GM18873 (cell line): ENCODE measurements at regions not wholly inside any gene's neighbourhood (a gene's known extent, or its start where the extent isn't known, plus 50 kb on each side); places are given as distances from the start of the nearest gene placed in this dataset.

ENCODE experiments used
- ATAC-seq: cut with Tn5 transposase; IDR thresholded peaks from one replicate; pipeline ENCODE4 v1.9.1; 2021; ENCODE audit warnings: mild to moderate bottlenecking, moderate library complexity, moderate number of reproducible peaks; ENCODE audit not compliant: unreplicated experiment, low FRiP score

DNA sequence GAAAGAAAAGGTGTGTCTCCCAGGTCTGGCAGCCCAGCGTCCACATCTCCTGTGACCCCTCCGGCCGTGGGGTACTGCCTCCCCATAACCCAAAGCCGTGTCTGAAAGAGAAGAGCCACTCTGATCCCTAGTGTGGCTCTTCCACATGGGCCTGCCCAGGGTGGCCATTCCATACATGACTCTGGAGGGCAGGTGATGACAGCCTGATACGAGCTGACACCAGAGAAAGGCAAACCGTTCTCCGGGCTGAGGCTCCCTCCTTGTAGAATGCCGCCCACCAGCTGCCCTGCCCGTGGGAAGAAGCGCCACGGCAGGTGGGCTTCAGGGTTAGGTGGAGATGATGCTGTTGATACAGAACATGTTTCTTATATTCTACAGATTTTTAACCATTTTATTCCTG is 451.6 kb upstream of the SALL3 start:
- ATAC-seq, result no peak

- no peak for ATAC-seq
Observed at GRCh38 chr18:78528411-78529258, 451.0 kb upstream of the SALL3 start.

DNA sequence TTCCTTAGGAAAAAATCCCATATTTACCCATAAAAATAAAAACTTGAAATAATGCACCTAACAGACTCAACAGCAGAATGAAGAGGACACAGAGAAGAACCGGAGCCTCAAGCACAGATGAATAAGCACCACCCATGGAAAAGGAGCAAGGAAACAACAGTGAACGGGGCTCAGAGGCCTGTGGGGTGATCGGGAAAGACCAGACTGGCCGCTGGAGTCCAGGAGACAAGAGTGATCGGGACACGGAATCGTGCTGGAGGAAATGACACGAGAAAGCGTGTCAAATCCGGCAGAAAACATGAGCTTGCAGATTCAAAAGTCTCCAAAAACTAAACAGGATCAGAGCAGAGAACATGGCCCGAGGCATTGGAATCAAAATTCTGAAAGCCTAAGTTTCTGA is 448.0 kb upstream of the SALL3 start:
- ATAC-seq, result no peak

DNA sequence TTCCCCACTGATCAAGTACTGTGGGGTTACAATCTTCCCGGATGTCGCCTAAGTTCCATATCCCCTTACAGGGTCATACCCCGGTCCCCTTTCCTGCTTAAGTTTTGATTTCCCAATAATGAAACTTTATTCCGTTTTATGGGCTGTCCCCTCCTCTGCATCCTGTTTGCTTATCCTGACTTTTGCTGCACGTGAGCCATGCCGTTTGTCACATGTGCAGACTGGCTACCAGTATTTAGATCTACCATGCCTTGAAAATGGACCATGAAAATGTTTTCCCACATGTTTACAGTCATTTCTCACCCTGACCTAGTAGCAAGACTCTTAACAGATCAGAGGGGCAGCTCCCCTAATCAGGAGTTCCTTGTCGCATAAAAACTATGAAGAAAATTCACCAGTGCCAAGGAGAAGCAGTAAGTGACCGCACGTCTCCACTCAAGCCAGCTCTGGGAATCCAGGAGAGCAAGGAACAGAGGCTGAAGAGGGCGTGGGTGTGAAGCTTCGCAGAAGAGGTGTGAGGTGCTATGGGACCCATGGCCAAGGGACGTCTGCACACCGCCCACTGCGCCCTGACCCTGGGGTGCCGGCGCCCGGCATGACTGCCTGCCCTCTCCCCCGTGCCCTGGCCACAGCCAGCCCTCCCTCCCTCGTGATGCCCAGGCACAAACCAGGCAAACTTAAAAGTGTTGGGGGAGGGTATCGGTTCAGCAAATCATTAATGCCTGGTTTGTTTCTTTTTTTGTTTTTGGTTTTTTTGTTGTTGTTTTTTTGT is 440.8 kb upstream of the SALL3 start:
- ATAC-seq, result no peak

- no peak for ATAC-seq
Observed at GRCh38 chr18:78540636-78541529, 438.7 kb upstream of the SALL3 start.

DNA sequence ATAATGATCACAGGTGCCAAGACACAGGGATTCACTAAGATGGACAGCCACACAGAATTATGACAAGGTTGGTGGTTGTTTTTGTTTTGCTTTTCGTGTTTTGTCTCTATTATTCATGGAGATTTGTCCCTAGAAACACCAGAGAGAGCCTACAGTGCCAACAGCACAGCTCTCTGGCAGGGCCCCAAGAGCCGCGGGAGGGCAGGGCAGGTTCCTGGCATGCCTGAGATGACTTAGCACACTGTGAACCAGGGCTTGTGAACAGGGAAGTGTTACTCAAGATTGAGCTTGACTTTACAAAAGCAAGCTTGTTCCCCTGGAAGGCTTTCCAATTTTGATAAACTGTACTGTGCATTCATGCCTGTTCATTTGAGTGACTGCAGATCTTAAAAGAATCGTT is 437.4 kb upstream of the SALL3 start:
- ATAC-seq, result no peak

- ATAC-seq, result no peak
Observed at GRCh38 chr18:78543201-78543725, 436.4 kb upstream of the SALL3 start.

DNA sequence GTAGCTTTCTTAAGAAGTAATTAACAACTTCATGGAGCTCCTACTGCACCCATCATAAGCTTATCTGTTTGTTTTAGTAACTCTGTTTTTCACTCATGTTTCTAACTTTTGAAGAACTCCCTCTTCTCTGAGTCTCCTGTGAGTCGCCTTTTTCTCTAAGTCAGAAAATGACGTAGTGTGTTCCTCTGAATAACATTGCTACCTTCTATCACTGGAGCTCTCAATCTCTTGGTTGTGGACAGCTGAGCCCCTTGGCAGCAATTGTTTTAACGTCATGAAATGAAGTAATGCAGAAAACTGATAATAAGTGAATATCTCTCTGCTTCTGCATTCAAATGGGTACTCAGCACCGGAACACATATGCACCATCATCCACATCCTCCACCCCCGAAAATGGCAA is 433.3 kb upstream of the SALL3 start:
- ATAC-seq, result no peak

GRCh38 chr18:78547817-78548216 is 431.8 kb upstream of the SALL3 start:
- no peak for ATAC-seq

DNA sequence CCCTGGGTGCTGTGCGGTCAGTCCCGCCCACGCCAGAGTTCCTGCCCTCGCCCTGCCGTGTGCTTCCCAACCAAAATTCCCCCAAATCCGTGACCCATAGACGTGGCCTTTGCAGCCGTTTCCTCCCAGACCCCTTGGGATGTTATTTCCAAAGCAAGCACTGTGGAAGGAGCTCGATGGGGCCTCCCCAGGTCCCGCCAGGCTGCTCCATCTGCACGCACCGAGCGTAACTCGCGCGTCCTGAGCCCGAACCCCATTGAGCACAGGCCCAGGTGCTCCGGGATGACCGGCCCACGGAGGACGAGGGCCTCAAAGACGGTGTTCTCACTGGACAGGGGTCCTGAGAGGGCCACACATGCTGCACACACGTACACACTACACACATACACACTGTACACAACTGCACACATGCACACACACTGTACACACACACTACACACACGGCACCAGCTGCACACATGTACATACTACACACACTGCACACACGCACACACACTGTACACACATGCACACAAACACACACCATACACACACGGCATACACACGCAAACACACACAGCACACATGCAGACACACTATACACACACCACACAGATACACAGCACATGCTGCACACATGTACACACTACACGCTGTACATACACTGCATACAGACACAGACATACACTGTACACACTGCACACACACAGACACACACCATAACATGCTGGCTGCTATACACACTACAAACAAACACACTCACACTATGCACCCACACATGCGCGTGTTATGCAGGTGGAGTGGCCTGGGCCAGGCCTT is 431.2 kb upstream of the SALL3 start:
- ATAC-seq, result no peak

DNA sequence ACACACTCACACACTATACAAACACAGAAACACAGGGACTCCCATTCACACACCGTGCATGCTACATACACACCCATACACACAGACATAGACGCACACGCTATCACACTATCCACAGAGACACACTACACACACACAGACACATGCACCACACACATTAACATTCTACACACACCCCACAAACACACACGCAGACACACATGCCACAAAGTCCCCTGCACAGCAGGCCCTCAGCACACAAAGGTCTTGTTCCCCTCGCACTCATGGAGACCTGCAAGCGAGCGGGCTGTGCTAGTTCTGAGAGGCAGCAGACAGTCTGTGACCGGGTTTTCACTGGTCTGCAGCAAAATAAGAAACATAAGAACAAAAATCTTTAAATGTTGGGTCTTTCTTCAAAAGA is 429.6 kb upstream of the SALL3 start:
- ATAC-seq, result no peak

DNA sequence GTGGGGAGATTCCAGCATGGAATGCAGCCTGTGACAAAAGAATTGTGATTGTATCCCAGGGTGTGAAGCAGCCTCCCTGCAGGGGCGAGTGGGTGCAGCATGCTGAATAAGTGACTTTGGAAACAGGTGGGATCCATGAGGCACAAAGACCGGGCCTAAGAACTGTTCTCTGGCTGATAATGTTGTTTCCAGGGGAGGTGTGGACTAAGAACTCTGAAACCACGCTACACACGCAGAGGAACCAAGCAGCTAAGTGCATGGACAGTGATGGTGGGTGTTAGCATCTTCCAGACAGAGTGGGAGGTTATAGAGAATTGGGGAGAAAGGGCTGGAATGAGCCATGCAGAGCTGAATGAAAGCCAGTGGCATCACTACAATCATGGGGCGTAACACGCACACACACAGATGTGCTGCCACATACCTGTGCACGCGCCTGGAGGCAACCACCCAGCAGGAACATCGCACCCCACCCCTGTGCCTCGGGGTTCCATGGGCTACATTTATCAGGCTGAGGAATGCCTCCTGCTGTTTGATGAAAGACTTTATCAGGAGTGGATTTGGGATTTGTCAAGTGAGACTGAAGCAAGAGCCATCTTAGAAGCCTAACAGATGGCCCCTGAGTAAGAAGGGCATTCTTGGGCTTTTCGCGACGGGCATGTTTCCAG is 424.5 kb upstream of the SALL3 start:
- no peak for ATAC-seq

DNA sequence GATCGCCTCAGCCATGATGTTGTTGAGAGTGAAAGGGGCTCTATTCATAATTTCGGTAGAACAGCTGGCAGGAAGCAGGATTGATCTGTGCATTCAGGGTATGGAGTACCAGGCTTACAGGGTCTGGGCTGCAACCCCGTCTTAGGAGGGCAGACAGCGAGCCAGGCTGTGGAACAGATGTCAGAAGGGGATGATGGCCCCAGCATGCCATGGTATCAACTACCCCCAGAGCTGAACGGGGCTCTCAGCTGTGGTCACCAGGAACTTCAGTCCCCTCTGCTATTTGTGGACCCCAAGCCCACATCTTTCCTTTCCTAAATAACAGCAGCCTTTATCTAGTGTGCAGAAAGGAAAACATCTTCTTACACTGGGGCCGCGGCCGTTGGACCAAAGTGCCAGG is 422.2 kb upstream of the SALL3 start:
- ATAC-seq, result no peak

- ATAC-seq, result no peak
Observed at GRCh38 chr18:78558101-78558810, 421.4 kb upstream of the SALL3 start.

GRCh38 chr18:78558948-78559347 is 420.7 kb upstream of the SALL3 start:
- no peak for ATAC-seq

GRCh38 chr18:78559584-78559983 is 420.0 kb upstream of the SALL3 start:
- no peak for ATAC-seq

GRCh38 chr18:78561757-78562510 is 417.7 kb upstream of the SALL3 start:
- no peak for ATAC-seq

DNA sequence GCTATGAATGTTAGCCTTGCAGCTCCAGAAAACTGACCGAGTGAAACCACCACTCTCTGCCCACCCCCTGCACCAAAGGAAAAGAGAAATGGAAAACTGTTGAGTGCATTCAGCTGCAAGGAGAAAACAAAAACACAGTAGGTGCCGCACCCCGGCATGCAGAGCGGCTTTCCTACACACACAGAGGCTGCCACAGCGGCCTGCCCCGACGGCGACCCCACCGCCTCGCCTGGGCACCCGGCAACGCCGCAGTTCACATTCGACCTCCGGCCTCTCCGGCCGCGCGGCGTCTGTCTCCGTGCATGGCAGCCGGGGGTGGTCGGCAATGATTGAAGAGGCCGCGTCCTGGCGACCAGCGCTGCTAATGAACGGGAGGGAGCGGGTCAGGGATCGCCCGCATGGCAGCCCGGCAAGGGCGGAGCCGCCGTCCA is 417.1 kb upstream of the SALL3 start:
- ATAC-seq, result no peak
